22Rv1 (cell line): ENCODE measurements at regions not wholly inside any gene's neighbourhood (a gene's known extent, or its start where the extent isn't known, plus 50 kb on each side); places are given as distances from the start of the nearest gene placed in this dataset.

Experiments used
- H3K27ac ChIP-seq: fragments of 450-650 bp; 2 replicates; pipeline ENCODE4 v1.5.1; 2017
- CTCF ChIP-seq: fragments of 450-650 bp; IDR thresholded peaks from 2 replicates; pipeline ENCODE4 v1.5.1; 2017; ENCODE audit warnings: mild to moderate bottlenecking
- ZFX ChIP-seq: fragments of 450-650 bp; IDR thresholded peaks from 2 replicates; pipeline ENCODE4 v1.6.1; 2017; ENCODE audit warnings: antibody characterized with exemption, borderline replicate concordance

DNA sequence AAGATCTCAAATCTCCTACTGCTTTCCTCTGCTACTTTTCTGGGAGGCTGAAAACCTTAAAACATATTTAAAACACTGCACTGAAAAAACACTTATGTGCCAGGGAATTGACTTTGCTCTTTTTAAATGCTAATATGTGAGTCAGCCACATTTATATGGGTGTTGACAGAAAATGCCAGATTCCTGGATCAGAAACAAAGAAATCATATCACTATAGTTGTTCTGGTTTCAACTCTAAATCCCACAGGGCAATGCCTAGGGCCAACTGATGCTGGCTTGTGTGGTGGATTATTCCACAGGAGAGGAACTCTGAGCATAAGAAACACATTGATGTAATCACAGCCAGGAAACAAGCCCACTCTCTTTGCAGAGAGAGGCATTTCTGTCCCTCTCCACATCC lies 1439.0 kb upstream of the SPRY2 start:
- H3K27ac ChIP-seq: no peak overlapping the region
- TF ChIP-seq ZFX (no peak), CTCF (no peak)

- TF ChIP-seq ZFX (no peak), CTCF (no peak)
- H3K27ac ChIP-seq: no peak overlapping the region
Measured at GRCh38 chr13:81778350-81778749, 1437.4 kb upstream of the SPRY2 start.

DNA sequence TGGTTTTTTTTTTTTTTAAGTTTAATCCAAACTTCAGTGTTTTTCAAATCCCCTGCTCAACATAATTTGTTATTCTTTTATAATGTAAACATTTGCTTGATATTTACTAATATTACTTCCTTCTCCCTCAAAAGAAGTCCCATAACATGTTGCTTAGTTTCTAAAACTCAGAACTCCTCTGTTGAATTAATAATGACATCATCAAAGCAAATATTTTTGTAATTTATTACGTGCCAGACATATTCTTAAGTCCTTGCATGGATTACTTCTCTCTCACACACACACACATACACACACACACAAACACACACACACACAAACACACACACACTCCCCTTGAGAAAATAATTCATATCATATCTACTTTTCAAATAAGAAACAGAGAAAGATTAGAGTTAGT lies 1432.3 kb upstream of the SPRY2 start:
- TF ChIP-seq ZFX: no peak
- no peak for TF ChIP-seq CTCF
- peak overlapping the region; percentile 55; the same call in 1 of the 2 replicates for H3K27ac ChIP-seq

DNA sequence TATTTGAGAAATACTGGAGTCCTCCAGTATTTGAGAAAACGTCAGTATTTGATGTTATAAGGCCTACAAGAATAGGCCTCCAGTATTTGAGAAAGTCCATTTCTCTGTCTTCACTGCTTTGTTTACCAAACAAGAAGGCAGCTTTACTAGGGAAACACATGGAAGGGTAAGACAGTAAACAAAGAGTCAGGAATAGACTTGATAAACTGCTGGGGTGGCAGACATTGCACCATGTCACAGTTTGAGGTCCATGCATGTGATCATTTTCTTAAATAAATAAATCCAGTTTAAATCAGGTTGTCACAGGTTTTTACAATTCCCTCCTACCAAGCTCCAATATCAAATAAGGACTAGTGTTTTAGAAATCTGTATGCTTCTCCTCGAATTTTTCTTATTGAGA lies 1431.0 kb upstream of the SPRY2 start:
- TF ChIP-seq ZFX: no peak
- no peak for TF ChIP-seq CTCF
- peak overlapping the region; percentile 55 for H3K27ac ChIP-seq

GRCh38 chr13:81770868-81771505 lies 1430.1 kb upstream of the SPRY2 start:
- TF ChIP-seq ZFX (no peak), CTCF (no peak)
- H3K27ac ChIP-seq: peak overlapping the region; percentile 55

- H3K27ac ChIP-seq: no peak overlapping the region
- TF ChIP-seq ZFX (no peak), CTCF (no peak)
Measured at GRCh38 chr13:81762449-81762848, 1421.5 kb upstream of the SPRY2 start.

GRCh38 chr13:81760316-81760715 lies 1419.4 kb upstream of the SPRY2 start:
- no peak overlapping the region for H3K27ac ChIP-seq
- TF ChIP-seq ZFX (no peak), CTCF (no peak)
